HG02870 (cell line): ENCODE measurements at regions not wholly inside any gene's neighbourhood (a gene's known extent, or its start where the extent isn't known, plus 50 kb on each side); places are given as distances from the start of the nearest gene placed in this dataset.

Experiments used
- ATAC-seq: cut with Tn5 transposase; IDR thresholded peaks from one replicate; pipeline ENCODE4 v1.9.1; 2021; ENCODE audit warnings: mild to moderate bottlenecking, moderate library complexity; ENCODE audit not compliant: unreplicated experiment

GRCh38 chr1:80891871-80892270 lies 908.9 kb upstream of the ADGRL2 start:
- no peak for ATAC-seq

- no peak for ATAC-seq
These were observed 918.2 kb upstream of the ADGRL2 start for GRCh38 chr1:80882553-80882952.

GRCh38 chr1:80878343-80878742 lies 922.4 kb upstream of the ADGRL2 start:
- no peak for ATAC-seq

- no peak for ATAC-seq
These were observed 924.7 kb upstream of the ADGRL2 start for GRCh38 chr1:80876035-80876434.

GRCh38 chr1:80869299-80869698 lies 931.4 kb upstream of the ADGRL2 start:
- no peak for ATAC-seq

GRCh38 chr1:80847904-80848303 lies 952.8 kb upstream of the ADGRL2 start:
- no peak for ATAC-seq

- no peak for ATAC-seq
These were observed 953.8 kb upstream of the ADGRL2 start for GRCh38 chr1:80846966-80847365.

GRCh38 chr1:80842796-80843195 lies 957.9 kb upstream of the ADGRL2 start:
- ATAC-seq = no peak

- ATAC-seq = no peak
These were observed 959.5 kb upstream of the ADGRL2 start for GRCh38 chr1:80841261-80841660.

GRCh38 chr1:80837066-80837465 lies 963.7 kb upstream of the ADGRL2 start:
- ATAC-seq = no peak

GRCh38 chr1:80836505-80836904 lies 964.2 kb upstream of the ADGRL2 start:
- ATAC-seq = no peak

GRCh38 chr1:80827666-80828065 lies 973.1 kb upstream of the ADGRL2 start:
- no peak for ATAC-seq

- ATAC-seq = no peak
These were observed 975.7 kb upstream of the ADGRL2 start for GRCh38 chr1:80825067-80825466.

GRCh38 chr1:80818211-80818610 lies 982.5 kb upstream of the ADGRL2 start:
- ATAC-seq = no peak

- ATAC-seq = no peak
These were observed 992.8 kb upstream of the ADGRL2 start for GRCh38 chr1:80807981-80808380.

- no peak for ATAC-seq
These were observed 994.3 kb upstream of the ADGRL2 start for GRCh38 chr1:80806431-80806830.

GRCh38 chr1:80801695-80802094 lies 999.0 kb upstream of the ADGRL2 start:
- ATAC-seq = no peak

- no peak for ATAC-seq
These were observed 1001.3 kb upstream of the ADGRL2 start for GRCh38 chr1:80799457-80799856.

- no peak for ATAC-seq
These were observed 1021.5 kb upstream of the ADGRL2 start for GRCh38 chr1:80779275-80779674.

- ATAC-seq = no peak
These were observed 1022.5 kb upstream of the ADGRL2 start for GRCh38 chr1:80778094-80778840.

GRCh38 chr1:80776266-80776665 lies 1024.5 kb upstream of the ADGRL2 start:
- ATAC-seq = no peak

- no peak for ATAC-seq
These were observed 1031.5 kb upstream of the ADGRL2 start for GRCh38 chr1:80769208-80769750.

GRCh38 chr1:80767711-80768110 lies 1033.0 kb upstream of the ADGRL2 start:
- ATAC-seq = no peak
